SU-DHL-6 (cell line): ENCODE measurements at regions not wholly inside any gene's neighbourhood (a gene's known extent, or its start where the extent isn't known, plus 50 kb on each side); places are given as distances from the start of the nearest gene placed in this dataset.

Source experiments
- H2AFZ ChIP-seq: fragments of 200-600 bp; sonication (generic); 2 replicates; pipeline ENCODE4 v1.6.1; 2014; ENCODE audit warnings: low read depth, mild to moderate bottlenecking, moderate library complexity, mixed read lengths, antibody characterized with exemption, low read length; ENCODE audit not compliant: severe bottlenecking
- H3F3A ChIP-seq: fragments of 200-600 bp; shearing (Covaris generic); 2 replicates; pipeline ENCODE4 v1.6.0; 2016; ENCODE audit warnings: antibody characterized with exemption, mild to moderate bottlenecking; ENCODE audit not compliant: insufficient read depth
- H3K27ac ChIP-seq: fragments of 200-600 bp; sonication (generic); 2 replicates; pipeline ENCODE4 v1.5.1; 2016; ENCODE audit warnings: low read depth, mild to moderate bottlenecking, low read length, moderate library complexity, mixed read lengths
- H3K27me3 ChIP-seq: fragments of 200-600 bp; sonication (generic), shearing (Covaris generic); 2 replicates; pipeline ENCODE4 v1.6.0; 2014; ENCODE audit warnings: mild to moderate bottlenecking, low read length
- H3K36me3 ChIP-seq: fragments of 200-600 bp; sonication (generic); 2 replicates; pipeline ENCODE4 v1.6.1; 2014; ENCODE audit warnings: mild to moderate bottlenecking, low read length, mixed read lengths
- H3K4me2 ChIP-seq: fragments of 300-600, 200-600 bp; shearing (Covaris generic), sonication (generic); 2 replicates; pipeline ENCODE4 v1.6.0; 2014; ENCODE audit warnings: low read length, low read depth, mild to moderate bottlenecking; ENCODE audit not compliant: poor library complexity, severe bottlenecking
- H3K4me3 ChIP-seq: fragments of 200-600 bp; sonication (generic); 2 replicates; pipeline ENCODE4 v1.5.1; 2014; ENCODE audit warnings: antibody characterized with exemption, low read length, mild to moderate bottlenecking, mixed read lengths; ENCODE audit not compliant: insufficient read depth, poor library complexity, severe bottlenecking
- H3K79me2 ChIP-seq: fragments of 200-600 bp; sonication (generic); 2 replicates; pipeline ENCODE4 v1.6.1; 2014; ENCODE audit warnings: mild to moderate bottlenecking, low read length, moderate library complexity; ENCODE audit not compliant: insufficient read depth
- H3K9ac ChIP-seq: fragments of 200-600 bp; sonication (generic); 2 replicates; pipeline ENCODE4 v1.7.0; 2014; ENCODE audit warnings: mild to moderate bottlenecking, low read length
- H3K9me2 ChIP-seq: fragments of 200-600 bp; sonication (generic); replicated peaks from 2 replicates; pipeline ENCODE4 v1.6.1; 2014; ENCODE audit warnings: low read length; ENCODE audit not compliant: insufficient read depth
- H3K9me3 ChIP-seq: fragments of 200-600 bp; sonication (generic); 2 replicates; pipeline ENCODE4 v1.6.1; 2014; ENCODE audit warnings: low read length, mixed read lengths; ENCODE audit not compliant: insufficient read depth
- H4K20me1 ChIP-seq: fragments of 200-600 bp; sonication (generic); 2 replicates; pipeline ENCODE4 v1.6.1; 2014; ENCODE audit warnings: low read depth, mild to moderate bottlenecking, antibody characterized with exemption, low read length, moderate library complexity, mixed read lengths
- CTCF ChIP-seq: fragments of 200-600 bp; sonication (generic); IDR thresholded peaks from one replicate; pipeline ENCODE4 v1.5.1; 2017; ENCODE audit warnings: antibody characterized with exemption, mild to moderate bottlenecking, low read length, moderate library complexity; ENCODE audit not compliant: insufficient read depth, poor library complexity, severe bottlenecking
- EZH2phosphoT487 ChIP-seq: fragments of 200-600 bp; sonication (generic), shearing (Covaris generic); conservative IDR thresholded peaks from 2 replicates; pipeline ENCODE4 v1.6.1; 2018; ENCODE audit warnings: mild to moderate bottlenecking, antibody characterized with exemption, low read length, moderate library complexity, mixed read lengths

GRCh38 chr11:127531167-127531566, 530.6 kb upstream of the KIRREL3 start:
- Histone ChIP-seq H2AFZ (no peak overlapping the region), H3K79me2 (no peaks in the 10 kb centered on the region), H3K9me3 (no peaks in the 10 kb centered on the region), H3K4me2 (no peak overlapping the region), H3K27me3 (no peaks in the 10 kb centered on the region), H3K4me3 (no peak overlapping the region), H3K27ac (no peak overlapping the region), H3K36me3 (no peaks in the 10 kb centered on the region), H3K9me2 (no peaks in the 10 kb centered on the region), H4K20me1 (no peaks in the 10 kb centered on the region), H3F3A (no peaks in the 10 kb centered on the region), H3K9ac (no peak overlapping the region)
- TF ChIP-seq CTCF (no peak), EZH2phosphoT487 (no peak)

- H4K20me1 ChIP-seq: no peaks in the 10 kb centered on the region
- H3F3A ChIP-seq: no peaks in the 10 kb centered on the region
- no peak overlapping the region for H2AFZ ChIP-seq
- H3K27ac ChIP-seq: no peak overlapping the region
- H3K9me3 ChIP-seq: no peaks in the 10 kb centered on the region
- H3K4me3 ChIP-seq: no peak overlapping the region
- H3K9me2 ChIP-seq: no peaks in the 10 kb centered on the region
- TF ChIP-seq CTCF: no peak
- TF ChIP-seq EZH2phosphoT487: no peak
- H3K4me2 ChIP-seq: no peak overlapping the region
- no peak overlapping the region for H3K9ac ChIP-seq
- H3K36me3 ChIP-seq: no peaks in the 10 kb centered on the region
- no peaks in the 10 kb centered on the region for H3K79me2 ChIP-seq
- no peaks in the 10 kb centered on the region for H3K27me3 ChIP-seq
Measured at GRCh38 chr11:127528297-127528696, 527.7 kb upstream of the KIRREL3 start.

GRCh38 chr11:127524618-127525017, 524.0 kb upstream of the KIRREL3 start:
- Histone ChIP-seq H2AFZ (no peak overlapping the region), H3F3A (no peaks in the 10 kb centered on the region), H3K9me3 (no peaks in the 10 kb centered on the region), H3K36me3 (no peaks in the 10 kb centered on the region), H3K4me2 (no peak overlapping the region), H4K20me1 (no peaks in the 10 kb centered on the region), H3K9me2 (no peaks in the 10 kb centered on the region), H3K27me3 (no peaks in the 10 kb centered on the region), H3K79me2 (no peaks in the 10 kb centered on the region), H3K27ac (no peak overlapping the region), H3K4me3 (no peak overlapping the region), H3K9ac (no peak overlapping the region)
- TF ChIP-seq EZH2phosphoT487: no peak
- TF ChIP-seq CTCF: no peak

- Histone ChIP-seq H3K9me2 (no peaks in the 10 kb centered on the region), H3K4me3 (no peak overlapping the region), H3K79me2 (no peaks in the 10 kb centered on the region), H4K20me1 (no peaks in the 10 kb centered on the region), H3K4me2 (no peak overlapping the region), H3K27ac (no peak overlapping the region), H3K36me3 (no peaks in the 10 kb centered on the region), H3F3A (no peaks in the 10 kb centered on the region), H3K27me3 (no peaks in the 10 kb centered on the region), H3K9ac (no peak overlapping the region), H3K9me3 (no peaks in the 10 kb centered on the region), H2AFZ (no peak overlapping the region)
- TF ChIP-seq EZH2phosphoT487 (no peak), CTCF (no peak)
Measured at GRCh38 chr11:127521413-127521812, 520.8 kb upstream of the KIRREL3 start.
